CD4-positive, alpha-beta T cell treated with Interleukin-1 beta for 1 hour (primary cell): ENCODE measurements at regions not wholly inside any gene's neighbourhood (a gene's known extent, or its start where the extent isn't known, plus 50 kb on each side); places are given as distances from the start of the nearest gene placed in this dataset.

ENCODE experiments used
- DNase-seq, 2 donors: peaks; one replicate each; pipeline ENCODE4 v3.0.0-alpha.2; 2020 to 2022

GRCh38 chr12:91608542-91608941, 425.9 kb upstream of the DCN start:
- DNase-seq, result no peak

GRCh38 chr12:91606662-91607377, 424.2 kb upstream of the DCN start:
- DNase-seq, result no peak

- no peak for DNase-seq
Measured at GRCh38 chr12:91604897-91605296, 422.3 kb upstream of the DCN start.

- DNase-seq, result no peak
Measured at GRCh38 chr12:91603060-91603459, 420.4 kb upstream of the DCN start.

GRCh38 chr12:91601054-91601453, 418.4 kb upstream of the DCN start:
- DNase-seq, result no peak

- no peak for DNase-seq
Measured at GRCh38 chr12:91594715-91595114, 412.1 kb upstream of the DCN start.

GRCh38 chr12:91591639-91591987, 409.0 kb upstream of the DCN start:
- DNase-seq, result no peak

GRCh38 chr12:91590966-91591638, 408.5 kb upstream of the DCN start:
- DNase-seq, result no peak

- no peak for DNase-seq
Measured at GRCh38 chr12:91588874-91589454, 406.3 kb upstream of the DCN start.

- no peak for DNase-seq
Measured at GRCh38 chr12:91586015-91586414, 403.4 kb upstream of the DCN start.

GRCh38 chr12:91582811-91583210, 400.2 kb upstream of the DCN start:
- DNase-seq, result no peak

- no peak for DNase-seq
Measured at GRCh38 chr12:91579516-91580263, 397.1 kb upstream of the DCN start.

- peak in 1 of 2 donors; percentile 45 for DNase-seq
Measured at GRCh38 chr12:91577586-91578539, 395.2 kb upstream of the DCN start.

GRCh38 chr12:91576432-91576831, 393.8 kb upstream of the DCN start:
- no peak for DNase-seq

GRCh38 chr12:91575630-91576029, 393.0 kb upstream of the DCN start:
- DNase-seq, result no peak

GRCh38 chr12:91574975-91575374, 392.4 kb upstream of the DCN start:
- DNase-seq, result no peak

GRCh38 chr12:91574391-91574790, 391.8 kb upstream of the DCN start:
- DNase-seq, result no peak

GRCh38 chr12:91572869-91573268, 390.3 kb upstream of the DCN start:
- no peak for DNase-seq

GRCh38 chr12:91567100-91567485, 384.5 kb upstream of the DCN start:
- DNase-seq, result no peak

- no peak for DNase-seq
Measured at GRCh38 chr12:91566328-91567099, 383.9 kb upstream of the DCN start.

GRCh38 chr12:91565846-91566245, 383.2 kb upstream of the DCN start:
- DNase-seq, result no peak

- DNase-seq, result no peak
Measured at GRCh38 chr12:91565246-91565645, 382.6 kb upstream of the DCN start.
